GM19351 (cell line): ENCODE measurements at regions not wholly inside any gene's neighbourhood (a gene's known extent, or its start where the extent isn't known, plus 50 kb on each side); places are given as distances from the start of the nearest gene placed in this dataset.
"Not testable (repeated sequence)": the region's sequence is repeated elsewhere in the genome, so short reads cannot be mapped to it uniquely, and the experiment has no call there.

Experiments used
- ATAC-seq: cut with Tn5 transposase; IDR thresholded peaks from one replicate; pipeline ENCODE4 v1.9.1; 2021; ENCODE audit warnings: mild to moderate bottlenecking, moderate library complexity; ENCODE audit not compliant: unreplicated experiment

- ATAC-seq: no peak
Observed at GRCh38 chr13:53264751-53265385, 236.3 kb downstream of the OLFM4 start.

- ATAC-seq: no peak
Observed at GRCh38 chr13:53266757-53267156, 238.1 kb downstream of the OLFM4 start.

GRCh38 chr13:53269634-53270033, 241.0 kb downstream of the OLFM4 start:
- no peak for ATAC-seq

GRCh38 chr13:53272873-53273272, 244.3 kb downstream of the OLFM4 start:
- no peak for ATAC-seq

GRCh38 chr13:53276265-53276664, 247.7 kb downstream of the OLFM4 start:
- no peak for ATAC-seq

GRCh38 chr13:53281677-53282076, 253.1 kb downstream of the OLFM4 start:
- no peak for ATAC-seq

- ATAC-seq: no peak
Observed at GRCh38 chr13:53285896-53286430, 257.4 kb downstream of the OLFM4 start.

- ATAC-seq: no peak
Observed at GRCh38 chr13:53298396-53298795, 269.8 kb downstream of the OLFM4 start.

- no peak for ATAC-seq
Observed at GRCh38 chr13:53301449-53301848, 272.8 kb downstream of the OLFM4 start.

- ATAC-seq: not testable (repeated sequence)
Observed at GRCh38 chr13:53305419-53305818, 276.8 kb downstream of the OLFM4 start.

- no peak for ATAC-seq
Observed at GRCh38 chr13:53310786-53311185, 282.2 kb downstream of the OLFM4 start.

GRCh38 chr13:53311561-53311960, 282.9 kb downstream of the OLFM4 start:
- no peak for ATAC-seq

GRCh38 chr13:53321296-53321801, 292.7 kb downstream of the OLFM4 start:
- no peak for ATAC-seq

- ATAC-seq: no peak
Observed at GRCh38 chr13:53324656-53325055, 296.0 kb downstream of the OLFM4 start.

- no peak for ATAC-seq
Observed at GRCh38 chr13:53326716-53327115, 298.1 kb downstream of the OLFM4 start.

GRCh38 chr13:53327680-53328315, 299.2 kb downstream of the OLFM4 start:
- no peak for ATAC-seq

- no peak for ATAC-seq
Observed at GRCh38 chr13:53336441-53337160, 308.0 kb downstream of the OLFM4 start.

- no peak for ATAC-seq
Observed at GRCh38 chr13:53338760-53339159, 310.1 kb downstream of the OLFM4 start.

GRCh38 chr13:53340505-53341143, 312.0 kb downstream of the OLFM4 start:
- no peak for ATAC-seq

- no peak for ATAC-seq
Observed at GRCh38 chr13:53341144-53341510, 312.5 kb downstream of the OLFM4 start.
